GM12873 (cell line): ENCODE measurements at regions not wholly inside any gene's neighbourhood (a gene's known extent, or its start where the extent isn't known, plus 50 kb on each side); places are given as distances from the start of the nearest gene placed in this dataset.

Source experiments
- CTCF ChIP-seq: IDR thresholded peaks from 2 replicates; pipeline ENCODE4 v1.5.1; 2012; ENCODE audit warnings: low read depth, mild to moderate bottlenecking, moderate library complexity, low read length, control low read depth; ENCODE audit not compliant: insufficient read depth; ENCODE audit errors: missing control alignments

GRCh38 chr3:147152476-147152875 is 253.9 kb downstream of the ZIC4 start:
- TF ChIP-seq CTCF = no peak

GRCh38 chr3:147141516-147142288 is 264.6 kb downstream of the ZIC4 start:
- no peak for TF ChIP-seq CTCF

- TF ChIP-seq CTCF = no peak
Measured at GRCh38 chr3:147139341-147139740, 267.0 kb downstream of the ZIC4 start.

GRCh38 chr3:147132168-147132567 is 274.2 kb downstream of the ZIC4 start:
- TF ChIP-seq CTCF = no peak

GRCh38 chr3:147130461-147130860 is 275.9 kb downstream of the ZIC4 start:
- no peak for TF ChIP-seq CTCF

- no peak for TF ChIP-seq CTCF
Measured at GRCh38 chr3:147129665-147130064, 276.7 kb downstream of the ZIC4 start.

- no peak for TF ChIP-seq CTCF
Measured at GRCh38 chr3:147122350-147122749, 284.0 kb downstream of the ZIC4 start.
